ENCODE measurements at regions not wholly inside any gene's neighbourhood (a gene's known extent, or its start where the extent isn't known, plus 50 kb on each side); places are given as distances from the start of the nearest gene placed in this dataset.
"Not testable (repeated sequence)": the region's sequence is repeated elsewhere in the genome, so short reads cannot be mapped to it uniquely, and the experiment has no call there.

GRCh38 chr22:35178446-35178845 lies 78.8 kb upstream of the HMGXB4 start:
- intact Hi-C loops (cut with micrococcal nuclease): no loop called here

DNA sequence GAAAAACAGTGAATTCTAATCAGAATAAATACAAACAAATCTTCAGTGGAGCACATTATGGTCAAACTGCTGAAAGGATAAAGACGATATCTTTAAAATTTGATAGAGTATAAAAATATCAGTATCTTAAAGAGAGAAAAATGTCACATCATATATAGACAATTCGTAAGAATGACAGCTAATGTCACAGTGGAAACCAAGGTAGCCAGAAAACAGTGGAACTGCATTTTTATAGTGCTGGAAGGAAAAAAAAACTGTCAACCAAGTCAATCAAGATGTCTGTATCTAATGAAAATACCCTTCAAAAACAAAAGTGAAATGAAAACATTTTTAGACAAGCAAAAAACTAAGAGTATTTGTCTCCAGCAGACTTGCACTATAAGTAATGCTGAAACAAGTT lies 73.4 kb upstream of the HMGXB4 start:
- intact Hi-C loops (cut with micrococcal nuclease): no loop called here

GRCh38 chr22:35186492-35186891 lies 70.8 kb upstream of the HMGXB4 start:
- intact Hi-C loops (cut with micrococcal nuclease): no loop called here

GRCh38 chr22:35188930-35189329 lies 68.4 kb upstream of the HMGXB4 start:
- intact Hi-C loops (cut with micrococcal nuclease): not testable (repeated sequence)

DNA sequence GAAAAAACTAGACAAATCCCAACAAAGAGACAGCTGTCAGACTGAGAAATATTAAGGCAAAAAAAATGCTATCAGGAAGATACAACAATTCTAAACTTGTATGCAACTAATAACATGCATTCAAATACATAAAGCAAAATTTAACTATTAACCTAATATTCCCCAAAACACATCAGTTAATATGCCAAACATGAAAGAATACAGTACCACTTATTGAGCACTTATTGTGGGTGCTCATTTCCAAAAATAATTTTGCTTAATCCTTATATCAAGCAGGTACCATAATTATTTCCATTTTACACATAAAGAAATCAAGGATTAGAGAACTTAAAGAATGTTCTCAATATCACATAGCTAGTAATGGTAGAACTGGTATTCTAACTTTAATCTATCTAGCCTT lies 67.7 kb upstream of the HMGXB4 start:
- intact Hi-C loops (cut with micrococcal nuclease): no loop called here

- intact Hi-C loops (cut with micrococcal nuclease): no loop called here
Observed at GRCh38 chr22:35191412-35191811, 65.9 kb upstream of the HMGXB4 start.

GRCh38 chr22:35192129-35192918 lies 65.0 kb upstream of the HMGXB4 start:
- intact Hi-C loops (cut with micrococcal nuclease): no loop called here

DNA sequence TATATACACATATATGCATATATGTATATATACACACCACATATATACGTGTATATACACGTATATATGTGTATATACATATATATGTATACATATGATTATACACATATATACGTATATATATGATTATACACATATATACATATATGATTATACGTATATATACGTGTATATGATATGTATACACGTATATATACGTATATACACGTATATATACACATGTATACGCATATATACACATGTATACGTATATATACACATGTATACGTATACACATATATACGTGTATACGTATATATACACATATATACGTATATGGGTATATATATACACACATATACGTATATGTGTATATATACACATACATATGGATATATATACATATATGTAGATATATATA lies 62.1 kb upstream of the HMGXB4 start:
- intact Hi-C loops (cut with micrococcal nuclease): no loop called here

DNA sequence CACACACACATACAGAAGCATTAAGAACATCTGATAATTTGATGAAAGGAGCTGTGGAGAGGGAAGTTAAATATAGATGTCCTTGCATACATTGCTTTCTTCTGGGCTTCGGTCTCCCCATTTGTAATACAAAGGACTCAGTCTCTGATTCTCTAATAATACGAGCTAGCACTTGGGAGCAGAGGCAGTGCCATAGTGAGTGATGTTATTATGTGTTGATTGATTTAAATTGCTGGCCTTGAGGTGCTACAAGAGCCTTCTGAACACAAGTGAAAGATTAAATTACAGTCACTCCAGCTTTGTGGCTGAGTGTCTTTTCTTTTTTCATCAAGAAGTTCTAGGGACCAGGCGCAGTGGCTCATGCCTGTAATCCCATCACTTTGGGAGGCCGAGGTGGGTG lies 61.5 kb upstream of the HMGXB4 start:
- intact Hi-C loops (cut with micrococcal nuclease): no loop called here

DNA sequence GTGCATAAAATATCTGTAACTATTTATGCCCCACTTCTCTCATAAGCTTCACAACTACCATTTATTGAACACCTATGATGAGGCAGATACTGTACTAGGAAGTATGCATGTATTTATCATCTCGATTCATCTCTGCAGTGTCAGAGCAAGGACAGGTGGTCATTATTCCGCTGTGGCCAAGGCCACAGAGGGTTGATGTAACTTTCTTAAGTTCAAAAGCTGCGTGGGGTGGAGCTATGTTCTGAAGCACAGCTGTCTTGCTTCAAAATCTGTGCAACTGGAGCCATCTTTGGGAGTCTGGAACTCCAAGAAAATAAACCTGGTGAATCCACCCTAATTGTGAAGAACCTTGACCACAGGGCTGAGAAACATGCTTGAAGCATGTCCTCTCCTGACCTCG lies 60.2 kb upstream of the HMGXB4 start:
- intact Hi-C loops (cut with micrococcal nuclease): no loop called here

- intact Hi-C loops (cut with micrococcal nuclease): no loop called here
Observed at GRCh38 chr22:35197886-35198285, 59.4 kb upstream of the HMGXB4 start.

DNA sequence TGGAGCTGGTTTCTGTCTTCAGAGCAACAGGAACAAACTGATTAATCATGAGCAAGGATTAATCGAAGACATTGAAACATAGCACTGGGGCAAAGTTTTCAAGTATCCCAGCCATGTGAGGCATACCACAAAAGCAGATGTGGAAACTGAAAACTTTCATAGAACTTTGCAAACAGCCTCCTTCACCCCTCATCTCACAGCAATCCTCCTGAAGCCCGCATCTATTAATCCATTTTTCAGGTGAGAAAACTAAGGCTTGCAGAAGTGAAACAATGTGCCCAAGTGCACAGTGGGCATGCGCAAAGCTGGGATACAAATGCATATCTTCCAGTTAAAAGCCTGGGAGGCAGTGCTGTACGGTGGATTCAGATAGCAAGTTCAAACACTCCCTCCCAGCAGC lies 58.6 kb upstream of the HMGXB4 start:
- intact Hi-C loops (cut with micrococcal nuclease): no loop called here

DNA sequence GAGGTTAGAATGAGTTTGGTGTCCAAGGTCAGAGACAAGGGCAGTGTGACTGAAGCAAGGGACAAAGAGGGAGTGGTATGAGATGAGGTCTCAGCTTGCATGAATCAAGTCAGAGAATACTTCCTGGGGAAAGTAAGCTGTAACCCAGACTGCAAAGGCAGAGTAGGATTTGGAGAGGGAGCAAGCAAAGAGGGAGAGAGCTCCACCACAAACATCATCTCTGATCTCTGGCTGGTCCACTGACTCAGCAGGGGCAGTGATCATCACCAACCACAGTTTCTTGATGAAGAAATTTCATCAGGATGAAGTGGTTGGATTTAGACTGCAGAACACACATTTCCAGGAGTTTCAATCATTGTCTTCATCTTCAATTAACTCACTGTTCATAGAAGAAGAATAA lies 54.9 kb upstream of the HMGXB4 start:
- intact Hi-C loops (cut with micrococcal nuclease): no loop called here

GRCh38 chr22:35203583-35203982 lies 53.7 kb upstream of the HMGXB4 start:
- intact Hi-C loops (cut with micrococcal nuclease): no loop called here

GRCh38 chr22:35204807-35205775 lies 52.2 kb upstream of the HMGXB4 start:
- intact Hi-C loops (cut with micrococcal nuclease): no loop called here

GRCh38 chr22:35205961-35206360 lies 51.3 kb upstream of the HMGXB4 start:
- intact Hi-C loops (cut with micrococcal nuclease): no loop called here

GRCh38 chr22:35206889-35207288 lies 50.4 kb upstream of the HMGXB4 start:
- intact Hi-C loops (cut with micrococcal nuclease): no loop called here
